Thoracic aorta (tissue), 2 donors: ENCODE measurements at regions not wholly inside any gene's neighbourhood (a gene's known extent, or its start where the extent isn't known, plus 50 kb on each side); places are given as distances from the start of the nearest gene placed in this dataset.

Source experiments
- ATAC-seq: fragments of 150-250 bp; one replicate; pipeline ENCODE4 v1.8.0; 2017; ENCODE audit warnings: low read depth; ENCODE audit not compliant: insufficient number of reproducible peaks, low FRiP score
- DNase-seq: peaks from one replicate; pipeline ENCODE4 v3.0.0-alpha.2; 2020; ENCODE audit warnings: low spot score
- H3K27ac ChIP-seq, 2 donors: fragments of 200-600 bp; sonication (generic); 1 replicate in 1 of 2; 2 replicates in 1 of 2; pipeline ENCODE4 v1.5.1; 2016; ENCODE audit warnings: mild to moderate bottlenecking in 2 of 2, moderate library complexity in 2 of 2
- H3K27me3 ChIP-seq: fragments of 200-600 bp; sonication (generic); replicated peaks from 2 replicates; pipeline ENCODE4 v1.6.0; 2016; ENCODE audit warnings: mild to moderate bottlenecking; ENCODE audit not compliant: insufficient read depth
- H3K36me3 ChIP-seq: fragments of 200-600 bp; sonication (generic); one replicate; pipeline ENCODE4 v1.5.1; 2016
- H3K4me1 ChIP-seq, 2 donors: fragments of 200-600 bp; sonication (generic); 1 replicate in 1 of 2; 2 replicates in 1 of 2; pipeline versions ENCODE4 v1.5.1 to v1.6.0; 2016; ENCODE audit warnings: low read depth in 2 of 2, mild to moderate bottlenecking in 1 of 2; ENCODE audit not compliant: control insufficient read depth in 1 of 2
- H3K4me3 ChIP-seq: fragments of 200-600 bp; sonication (generic); 2 replicates; pipeline ENCODE4 v1.5.1; 2016; ENCODE audit warnings: mild to moderate bottlenecking
- H3K9me3 ChIP-seq: fragments of 200-600 bp; sonication (generic); 2 replicates; pipeline ENCODE4 v1.5.1; 2016
- TF ChIP-seq, protein P1 (sequence below): fragments of 200-600 bp; sonication (generic); IDR thresholded peaks from one replicate; pipeline ENCODE4 v1.5.1; 2019; ENCODE audit warnings: antibody characterized with exemption

- no peak for ATAC-seq
- TF ChIP-seq, protein P1, sequence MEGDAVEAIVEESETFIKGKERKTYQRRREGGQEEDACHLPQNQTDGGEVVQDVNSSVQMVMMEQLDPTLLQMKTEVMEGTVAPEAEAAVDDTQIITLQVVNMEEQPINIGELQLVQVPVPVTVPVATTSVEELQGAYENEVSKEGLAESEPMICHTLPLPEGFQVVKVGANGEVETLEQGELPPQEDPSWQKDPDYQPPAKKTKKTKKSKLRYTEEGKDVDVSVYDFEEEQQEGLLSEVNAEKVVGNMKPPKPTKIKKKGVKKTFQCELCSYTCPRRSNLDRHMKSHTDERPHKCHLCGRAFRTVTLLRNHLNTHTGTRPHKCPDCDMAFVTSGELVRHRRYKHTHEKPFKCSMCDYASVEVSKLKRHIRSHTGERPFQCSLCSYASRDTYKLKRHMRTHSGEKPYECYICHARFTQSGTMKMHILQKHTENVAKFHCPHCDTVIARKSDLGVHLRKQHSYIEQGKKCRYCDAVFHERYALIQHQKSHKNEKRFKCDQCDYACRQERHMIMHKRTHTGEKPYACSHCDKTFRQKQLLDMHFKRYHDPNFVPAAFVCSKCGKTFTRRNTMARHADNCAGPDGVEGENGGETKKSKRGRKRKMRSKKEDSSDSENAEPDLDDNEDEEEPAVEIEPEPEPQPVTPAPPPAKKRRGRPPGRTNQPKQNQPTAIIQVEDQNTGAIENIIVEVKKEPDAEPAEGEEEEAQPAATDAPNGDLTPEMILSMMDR: no peak
- Histone ChIP-seq H3K4me3 (no peak overlapping the region), H3K27ac (no peak overlapping the region), H3K4me1 (no peaks in the 10 kb centered on the region), H3K9me3 (no peaks in the 10 kb centered on the region), H3K36me3 (no peaks in the 10 kb centered on the region), H3K27me3 (no peaks in the 10 kb centered on the region)
- DNase-seq: no peak
These were observed 91.9 kb upstream of the TMEM45B start for GRCh38 chr11:129723761-129724162.

DNA sequence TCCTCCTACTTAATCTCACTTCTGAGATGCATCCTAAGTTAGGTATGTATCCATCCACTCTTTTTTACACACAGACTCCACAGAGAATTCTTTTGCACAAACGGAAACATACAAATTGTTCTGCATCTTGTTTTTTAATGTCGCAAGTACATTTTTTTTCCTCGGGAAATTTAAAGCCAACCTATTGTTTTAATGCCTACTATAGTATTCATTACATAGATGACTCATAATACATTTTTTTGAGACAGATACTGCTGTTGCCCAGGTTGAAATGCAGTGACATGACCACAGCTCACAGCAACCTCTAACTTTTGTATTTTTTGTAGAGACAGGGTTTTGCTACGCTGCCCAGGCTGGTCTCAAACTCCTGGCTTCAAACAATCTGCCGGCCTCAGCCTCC is 90.8 kb upstream of the TMEM45B start:
- TF ChIP-seq, protein P1: no peak
- Histone ChIP-seq H3K4me3 (no peak overlapping the region), H3K9me3 (no peaks in the 10 kb centered on the region), H3K4me1 (no peaks in the 10 kb centered on the region), H3K36me3 (no peaks in the 10 kb centered on the region), H3K27me3 (no peaks in the 10 kb centered on the region), H3K27ac (no peak overlapping the region)
- ATAC-seq (no peak), DNase-seq (no peak)

- Histone ChIP-seq H3K4me3 (no peak overlapping the region), H3K27me3 (no peaks in the 10 kb centered on the region), H3K27ac (no peak overlapping the region), H3K36me3 (no peaks in the 10 kb centered on the region), H3K4me1 (no peaks in the 10 kb centered on the region), H3K9me3 (no peaks in the 10 kb centered on the region)
- TF ChIP-seq, protein P1: no peak
- DNase-seq (no peak), ATAC-seq (no peak)
These were observed 89.5 kb upstream of the TMEM45B start for GRCh38 chr11:129726179-129726578.

DNA sequence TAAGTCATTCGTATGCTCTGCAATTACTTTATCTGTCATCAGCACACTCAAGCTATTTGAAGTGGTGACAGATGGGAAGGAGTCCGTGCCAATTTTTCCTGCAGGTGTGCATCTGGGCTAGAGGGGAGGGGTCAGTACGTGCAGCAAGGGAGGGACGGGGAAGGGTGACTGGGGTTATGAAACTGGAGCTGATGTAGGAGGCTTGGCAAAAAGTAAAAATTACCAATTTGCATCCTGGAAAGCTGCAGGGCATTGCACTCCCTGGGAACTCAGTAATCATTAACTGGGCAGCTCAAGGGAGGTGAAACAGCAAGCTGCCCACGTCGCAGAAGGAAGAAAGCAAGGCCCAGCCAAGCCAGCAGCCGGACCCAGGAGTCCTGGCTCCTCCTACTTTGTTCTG is 87.1 kb upstream of the TMEM45B start:
- Histone ChIP-seq H3K27ac (no peak overlapping the region), H3K36me3 (no peaks in the 10 kb centered on the region), H3K4me3 (no peak overlapping the region), H3K27me3 (no peaks in the 10 kb centered on the region), H3K9me3 (no peaks in the 10 kb centered on the region), H3K4me1 (no peaks in the 10 kb centered on the region)
- ATAC-seq (no peak), DNase-seq (no peak)
- TF ChIP-seq, protein P1: no peak

- no peaks in the 10 kb centered on the region for H3K36me3 ChIP-seq
- H3K4me1 ChIP-seq: no peaks in the 10 kb centered on the region
- TF ChIP-seq, protein P1: no peak
- no peaks in the 10 kb centered on the region for H3K9me3 ChIP-seq
- DNase-seq: no peak
- H3K27ac ChIP-seq: no peak overlapping the region
- ATAC-seq: no peak
- H3K27me3 ChIP-seq: no peaks in the 10 kb centered on the region
- no peak overlapping the region for H3K4me3 ChIP-seq
These were observed 86.4 kb upstream of the TMEM45B start for GRCh38 chr11:129729216-129729615.
